ENCODE measurements at regions not wholly inside any gene's neighbourhood (a gene's known extent, or its start where the extent isn't known, plus 50 kb on each side); places are given as distances from the start of the nearest gene placed in this dataset.

DNA sequence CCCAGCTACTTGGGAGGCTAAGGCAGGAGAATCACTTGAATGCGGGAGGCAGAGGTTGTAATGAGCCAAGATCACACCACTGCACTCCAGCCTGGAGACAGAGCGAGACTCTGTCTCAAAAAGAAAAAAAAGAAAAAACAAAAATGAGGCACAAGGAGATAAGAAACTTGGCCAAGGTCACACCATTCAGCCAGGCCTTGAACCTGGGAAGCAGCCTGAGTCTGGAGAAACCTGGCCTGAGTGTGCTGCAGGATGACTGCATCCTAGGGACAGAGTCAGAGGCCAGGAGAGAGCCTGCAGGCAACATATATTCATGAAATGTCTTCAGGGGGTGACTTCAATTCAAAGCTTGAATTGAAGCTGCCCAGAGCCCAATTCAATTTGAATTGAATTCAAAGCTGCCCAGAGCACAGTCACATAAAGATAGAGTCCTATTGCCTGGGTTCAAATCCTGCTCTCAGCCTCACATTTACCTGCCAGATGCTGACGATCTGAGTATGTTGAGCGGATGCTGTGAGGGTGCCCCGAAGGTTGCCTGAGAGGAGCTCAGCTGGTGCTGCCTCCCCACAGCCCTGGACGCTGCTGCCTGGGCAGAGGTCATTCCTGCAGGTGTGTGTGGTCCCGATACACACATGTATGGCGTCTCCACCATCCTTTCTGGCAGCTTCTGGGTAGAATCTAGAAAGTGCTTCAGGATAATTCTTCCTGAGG is 307.7 kb downstream of the AJAP1 start:
- ATAC-seq = no peak
- no peak for DNase-seq
- peaks cover 6% of the 10 kb centered on the region for H3K4me1 Mint-ChIP-seq
- H3K4me3 Mint-ChIP-seq = no peak overlapping the region
- H3K9me3 Mint-ChIP-seq = no peaks in the 10 kb centered on the region
- H3K36me3 Mint-ChIP-seq (ENCODE audit: low read depth) = no peaks in the 10 kb centered on the region
- peaks cover 5% of the 10 kb centered on the region for H3K27me3 Mint-ChIP-seq
- no peak overlapping the region for H3K27ac Mint-ChIP-seq

DNA sequence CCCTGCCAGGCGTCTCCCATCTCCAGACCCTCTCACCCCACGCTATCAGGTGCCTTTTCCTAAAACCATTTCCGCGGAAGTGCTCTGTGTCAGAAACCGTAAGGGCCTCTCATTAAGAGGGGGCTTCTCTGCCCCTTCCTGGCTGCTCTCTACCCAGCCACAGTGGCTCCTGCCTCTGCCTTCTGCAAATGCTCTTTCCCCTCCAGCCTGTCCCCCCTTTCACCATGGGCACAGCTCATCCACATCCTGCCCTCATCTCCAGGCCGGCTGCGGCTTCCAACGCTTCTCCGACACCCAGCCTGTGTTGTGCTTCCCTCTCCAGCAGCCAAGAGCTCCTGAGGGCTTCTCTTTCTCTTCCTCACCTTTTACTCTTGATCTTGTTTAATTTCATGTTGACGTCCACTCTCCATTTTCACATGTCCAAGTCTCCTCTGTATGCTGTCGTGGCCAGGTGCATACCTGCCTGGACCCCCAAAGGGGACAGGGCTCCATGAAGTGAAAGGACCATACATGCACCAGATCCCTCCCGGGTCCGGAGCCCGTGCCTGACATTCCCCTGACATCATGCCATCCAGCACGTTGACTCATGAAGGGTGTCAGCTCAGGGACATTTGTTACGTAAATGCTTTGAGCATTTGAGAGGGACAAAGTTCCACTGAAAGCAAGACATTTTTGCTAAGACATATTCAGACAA is 306.5 kb downstream of the AJAP1 start:
- no peak overlapping the region for H3K27ac Mint-ChIP-seq
- no peaks in the 10 kb centered on the region for H3K36me3 Mint-ChIP-seq (ENCODE audit: low read depth)
- no peaks in the 10 kb centered on the region for H3K9me3 Mint-ChIP-seq
- DNase-seq (no peak), ATAC-seq (no peak)
- H3K4me1 Mint-ChIP-seq = peaks cover 5% of the 10 kb centered on the region
- H3K4me3 Mint-ChIP-seq = no peak overlapping the region
- peaks cover 4% of the 10 kb centered on the region for H3K27me3 Mint-ChIP-seq

DNA sequence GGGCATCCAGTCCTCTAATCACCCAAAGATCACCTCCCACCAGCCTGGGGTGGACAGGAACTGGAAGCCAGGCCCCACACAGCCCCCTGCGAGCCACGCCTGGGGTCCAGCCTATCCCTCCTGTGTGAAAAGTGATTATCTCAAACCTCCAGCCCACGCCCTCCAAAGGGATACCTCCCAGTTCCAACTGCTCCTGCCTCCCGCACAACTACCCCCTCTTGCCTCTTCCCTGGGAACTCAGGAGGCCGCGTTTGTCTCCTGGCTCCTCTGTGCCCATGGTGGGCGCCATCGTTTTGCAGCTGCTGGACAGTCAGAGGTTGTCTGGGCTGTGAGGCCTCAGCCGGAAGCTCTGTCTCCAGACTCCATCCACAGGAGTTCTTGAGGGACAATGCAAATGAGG is 305.9 kb downstream of the AJAP1 start:
- no peak overlapping the region for H3K27ac Mint-ChIP-seq
- H3K4me1 Mint-ChIP-seq = no peaks in the 10 kb centered on the region
- no peak overlapping the region for H3K4me3 Mint-ChIP-seq
- H3K36me3 Mint-ChIP-seq (ENCODE audit: low read depth) = no peaks in the 10 kb centered on the region
- peaks cover 4% of the 10 kb centered on the region for H3K27me3 Mint-ChIP-seq
- H3K9me3 Mint-ChIP-seq = no peaks in the 10 kb centered on the region
- DNase-seq (no peak), ATAC-seq (no peak)

DNA sequence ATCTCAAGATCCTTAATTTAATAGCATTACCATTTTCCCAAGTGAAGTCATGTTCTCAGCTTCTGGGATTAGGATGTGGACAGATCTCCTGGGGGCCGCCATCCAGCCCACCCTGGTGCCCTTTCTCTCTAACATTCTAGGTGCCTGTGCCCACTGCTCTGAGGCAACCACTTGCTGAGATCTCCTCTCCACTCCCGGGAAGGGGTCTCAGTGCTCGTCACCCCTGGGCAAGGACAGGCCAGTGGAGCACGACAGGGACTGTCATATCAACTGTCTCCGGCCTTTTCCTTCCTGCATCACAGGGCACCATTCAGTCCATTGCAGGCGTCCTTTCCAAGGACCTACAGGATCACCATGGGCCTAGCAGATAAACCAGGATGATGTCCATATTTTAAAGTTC is 304.8 kb downstream of the AJAP1 start:
- DNase-seq (no peak), ATAC-seq (no peak)
- no peak overlapping the region for H3K27ac Mint-ChIP-seq
- H3K4me3 Mint-ChIP-seq = no peak overlapping the region
- H3K4me1 Mint-ChIP-seq = no peaks in the 10 kb centered on the region
- peaks cover 9% of the 10 kb centered on the region for H3K9me3 Mint-ChIP-seq
- peaks cover under 1% of the 10 kb centered on the region for H3K27me3 Mint-ChIP-seq
- H3K36me3 Mint-ChIP-seq (ENCODE audit: low read depth) = no peaks in the 10 kb centered on the region

DNA sequence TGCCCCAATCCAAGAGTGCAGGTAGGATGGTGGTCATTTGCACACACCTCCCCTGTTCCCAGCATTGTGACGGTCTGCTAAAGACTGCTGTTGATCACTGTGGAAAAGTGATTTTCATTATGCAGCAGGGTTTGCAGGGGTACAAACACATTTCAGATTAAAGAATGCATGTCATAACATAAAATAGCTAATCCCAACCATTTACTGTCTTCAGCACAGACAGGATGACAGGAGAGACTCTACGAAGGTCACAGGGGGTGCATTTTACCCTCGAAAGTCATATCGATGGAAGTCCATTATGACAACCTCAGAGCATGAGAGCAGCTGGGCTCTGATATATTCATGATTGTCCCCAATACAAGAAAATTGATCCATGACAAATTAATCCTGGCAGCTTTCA is 302.6 kb downstream of the AJAP1 start:
- Mint-ChIP-seq H3K27me3 (no peaks in the 10 kb centered on the region), H3K4me1 (no peaks in the 10 kb centered on the region), H3K36me3 (ENCODE audit: low read depth) (no peaks in the 10 kb centered on the region), H3K4me3 (no peak overlapping the region), H3K9me3 (peaks cover 27% of the 10 kb centered on the region), H3K27ac (no peak overlapping the region)
- DNase-seq (no peak), ATAC-seq (no peak)

DNA sequence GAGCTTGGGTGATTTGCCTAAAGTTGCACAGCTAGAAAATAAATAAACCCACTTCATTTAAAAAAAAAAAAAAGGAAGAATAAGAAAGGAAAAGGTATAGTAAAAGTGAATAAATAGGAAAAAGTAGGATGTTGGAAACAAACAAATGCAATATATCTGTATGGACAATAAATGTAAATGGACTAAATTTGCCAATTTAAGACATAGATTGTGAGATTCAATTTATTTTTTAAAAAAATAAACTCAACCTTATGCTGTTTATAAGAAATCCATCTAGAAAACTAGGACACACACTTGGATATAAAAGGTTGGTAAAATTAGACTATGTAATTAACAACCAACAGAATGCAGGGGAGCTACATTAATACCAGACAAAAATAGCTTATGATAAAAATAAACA is 300.0 kb downstream of the AJAP1 start:
- Mint-ChIP-seq H3K4me3 (no peak overlapping the region), H3K4me1 (no peaks in the 10 kb centered on the region), H3K9me3 (peaks cover 28% of the 10 kb centered on the region), H3K27me3 (no peaks in the 10 kb centered on the region), H3K27ac (no peak overlapping the region), H3K36me3 (ENCODE audit: low read depth) (no peaks in the 10 kb centered on the region)
- ATAC-seq = no peak
- no peak for DNase-seq

DNA sequence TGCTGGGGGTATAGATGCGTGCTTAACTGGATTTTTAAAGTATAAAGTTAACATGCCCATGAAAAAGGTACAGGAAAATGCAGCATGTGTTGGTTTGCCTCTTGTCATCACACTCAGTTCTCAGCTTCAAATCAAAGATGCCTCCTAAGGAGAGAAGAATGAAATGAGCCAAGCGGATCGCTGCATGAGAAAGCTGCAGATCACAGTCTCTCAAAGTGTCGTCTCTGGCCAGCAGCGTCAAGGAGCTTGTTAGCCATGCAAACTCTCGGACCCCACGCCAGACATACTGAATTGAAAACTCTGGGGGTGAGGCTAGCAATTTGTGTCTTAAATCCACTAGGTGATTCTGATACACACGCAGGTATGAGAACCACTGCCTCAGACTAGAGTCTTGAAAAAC is 297.2 kb downstream of the AJAP1 start:
- no peak for ATAC-seq
- Mint-ChIP-seq H3K36me3 (ENCODE audit: low read depth) (no peaks in the 10 kb centered on the region), H3K27ac (no peak overlapping the region), H3K27me3 (no peaks in the 10 kb centered on the region), H3K9me3 (peaks cover 28% of the 10 kb centered on the region), H3K4me1 (no peaks in the 10 kb centered on the region), H3K4me3 (no peak overlapping the region)
- no peak for DNase-seq

DNA sequence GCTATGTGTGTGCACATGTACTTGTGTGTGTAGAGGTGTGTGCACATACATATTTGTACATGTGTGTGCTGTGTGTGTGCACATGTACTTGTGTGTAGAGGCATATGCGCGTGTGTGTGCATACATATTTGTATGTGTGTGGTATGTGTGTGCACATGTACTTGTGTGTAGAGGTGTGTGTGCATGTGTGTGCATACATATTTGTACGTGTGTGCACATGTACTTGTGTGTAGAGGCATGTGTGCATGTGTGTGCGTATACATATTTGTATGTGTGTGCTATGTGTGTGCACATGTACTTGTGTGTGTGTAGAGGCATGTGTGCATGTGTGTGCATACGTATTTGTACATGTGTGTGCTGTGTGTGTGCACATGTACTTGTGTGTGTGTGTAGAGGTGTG is 291.9 kb downstream of the AJAP1 start:
- ATAC-seq = no peak
- DNase-seq = no peak
- Mint-ChIP-seq H3K4me3 (no peak overlapping the region), H3K9me3 (no peaks in the 10 kb centered on the region), H3K4me1 (no peaks in the 10 kb centered on the region), H3K27me3 (peaks cover 6% of the 10 kb centered on the region), H3K27ac (no peak overlapping the region), H3K36me3 (ENCODE audit: low read depth) (no peaks in the 10 kb centered on the region)

DNA sequence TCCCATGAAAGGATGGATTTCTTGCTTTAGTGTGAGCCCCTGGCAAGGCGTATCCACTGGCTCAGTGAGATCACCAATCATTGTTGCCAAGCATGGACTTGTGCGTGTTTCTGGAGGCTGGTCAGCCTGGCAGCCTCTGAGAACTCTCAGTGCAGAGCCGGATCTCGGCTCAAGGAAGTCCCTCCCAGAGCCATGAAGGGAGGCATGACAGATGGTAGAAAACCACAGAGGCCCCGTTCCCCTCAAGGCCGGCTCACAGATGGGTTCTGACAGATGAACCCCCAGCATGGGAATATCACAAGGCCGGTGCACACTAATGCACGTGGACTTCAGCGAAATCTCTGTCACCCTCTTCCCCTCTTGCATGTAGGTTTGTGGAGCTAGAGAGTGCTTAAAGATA is 290.5 kb downstream of the AJAP1 start:
- Mint-ChIP-seq H3K4me3 (no peak overlapping the region), H3K9me3 (peaks cover 1% of the 10 kb centered on the region), H3K4me1 (no peaks in the 10 kb centered on the region), H3K36me3 (ENCODE audit: low read depth) (no peaks in the 10 kb centered on the region), H3K27me3 (peaks cover 6% of the 10 kb centered on the region), H3K27ac (no peak overlapping the region)
- DNase-seq = no peak
- no peak for ATAC-seq

DNA sequence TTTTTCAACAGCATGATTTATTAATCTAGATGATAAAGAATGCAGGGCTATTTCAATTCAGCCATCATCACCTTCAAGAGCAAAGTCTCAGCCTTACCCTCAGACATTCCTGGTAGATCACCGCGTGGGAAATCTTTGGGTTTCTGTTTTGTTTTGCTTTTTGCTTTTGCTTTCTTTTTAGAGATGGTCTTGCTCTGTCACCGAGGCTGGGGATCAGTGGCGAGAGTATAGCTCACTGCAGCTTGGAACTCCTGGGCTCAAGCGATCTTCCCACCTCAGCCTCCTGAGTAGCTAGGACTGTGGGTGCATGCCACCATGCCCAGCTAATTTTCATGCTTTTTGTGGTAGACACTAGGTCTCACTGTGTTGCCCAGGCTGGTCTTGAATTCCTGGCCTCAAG is 289.7 kb downstream of the AJAP1 start:
- H3K4me3 Mint-ChIP-seq = no peak overlapping the region
- ATAC-seq = no peak
- no peaks in the 10 kb centered on the region for H3K36me3 Mint-ChIP-seq (ENCODE audit: low read depth)

DNA sequence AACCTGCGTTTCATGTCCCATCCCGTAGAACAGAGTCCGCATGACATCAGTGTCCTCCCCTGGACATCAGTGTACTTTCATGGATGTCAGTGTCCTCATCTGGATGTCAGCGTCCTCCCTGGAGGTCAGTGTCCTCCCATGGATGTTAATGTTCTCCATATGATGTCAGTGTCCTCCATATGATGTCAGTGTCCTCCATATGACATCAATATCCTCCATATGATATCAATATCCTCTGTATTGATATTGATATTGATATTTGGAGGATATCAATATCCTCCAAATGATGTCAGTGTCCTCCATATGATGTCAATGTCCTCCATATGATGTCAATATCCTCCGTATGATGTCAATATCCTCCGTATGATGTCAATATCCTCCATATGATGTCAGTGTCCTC is 284.9 kb downstream of the AJAP1 start:
- ATAC-seq (no peak), DNase-seq (no peak)
- no peaks in the 10 kb centered on the region for H3K36me3 Mint-ChIP-seq (ENCODE audit: low read depth)
- no peaks in the 10 kb centered on the region for H3K4me1 Mint-ChIP-seq
- H3K4me3 Mint-ChIP-seq = no peak overlapping the region
- peaks cover 3% of the 10 kb centered on the region for H3K27me3 Mint-ChIP-seq
- no peak overlapping the region for H3K27ac Mint-ChIP-seq
- H3K9me3 Mint-ChIP-seq = peaks cover 10% of the 10 kb centered on the region

More for the DNA sequence above, 289.7 kb downstream of the AJAP1 start:
- Mint-ChIP-seq H3K27me3 (peaks cover 6% of the 10 kb centered on the region), H3K27ac (no peak overlapping the region), H3K4me1 (no peaks in the 10 kb centered on the region), H3K9me3 (peaks cover 10% of the 10 kb centered on the region)
- DNase-seq = no peak

DNA sequence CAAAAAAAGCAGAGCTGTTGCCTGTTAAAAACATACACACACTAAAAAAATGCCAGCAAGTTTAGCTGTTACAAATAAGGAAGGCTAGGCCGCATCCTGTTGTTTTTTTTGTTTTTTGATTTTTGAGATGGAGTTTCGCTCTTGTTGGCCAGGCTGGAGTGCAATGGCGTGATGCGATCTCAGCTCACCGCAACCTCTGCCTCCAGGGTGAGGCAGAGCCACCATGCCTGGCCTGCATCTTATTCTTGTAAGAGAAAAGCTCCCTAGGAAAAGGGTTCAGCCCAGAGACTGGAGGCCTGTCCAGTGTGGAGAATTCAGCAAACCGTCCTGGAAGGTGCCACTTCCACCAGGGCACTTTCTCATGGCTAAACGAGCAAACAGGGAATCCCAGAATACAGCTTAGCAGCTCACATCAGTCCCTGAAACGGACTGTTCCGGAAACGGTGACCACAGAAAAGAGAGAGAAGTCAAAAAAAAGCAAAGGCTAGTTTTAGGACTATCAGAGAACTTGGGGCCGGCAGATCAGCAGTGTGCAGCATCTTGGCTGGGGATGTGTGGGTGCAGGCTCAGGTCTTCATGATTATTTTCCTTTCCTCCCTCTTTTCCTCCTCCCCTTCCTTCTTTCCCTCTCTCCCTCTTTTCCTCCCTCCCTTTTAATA is 283.6 kb downstream of the AJAP1 start:
- no peaks in the 10 kb centered on the region for H3K36me3 Mint-ChIP-seq (ENCODE audit: low read depth)
- no peak overlapping the region for H3K27ac Mint-ChIP-seq
- H3K27me3 Mint-ChIP-seq = peaks cover 3% of the 10 kb centered on the region
- peaks cover 10% of the 10 kb centered on the region for H3K9me3 Mint-ChIP-seq
- DNase-seq (no peak), ATAC-seq (no peak)
- no peaks in the 10 kb centered on the region for H3K4me1 Mint-ChIP-seq
- H3K4me3 Mint-ChIP-seq = no peak overlapping the region

DNA sequence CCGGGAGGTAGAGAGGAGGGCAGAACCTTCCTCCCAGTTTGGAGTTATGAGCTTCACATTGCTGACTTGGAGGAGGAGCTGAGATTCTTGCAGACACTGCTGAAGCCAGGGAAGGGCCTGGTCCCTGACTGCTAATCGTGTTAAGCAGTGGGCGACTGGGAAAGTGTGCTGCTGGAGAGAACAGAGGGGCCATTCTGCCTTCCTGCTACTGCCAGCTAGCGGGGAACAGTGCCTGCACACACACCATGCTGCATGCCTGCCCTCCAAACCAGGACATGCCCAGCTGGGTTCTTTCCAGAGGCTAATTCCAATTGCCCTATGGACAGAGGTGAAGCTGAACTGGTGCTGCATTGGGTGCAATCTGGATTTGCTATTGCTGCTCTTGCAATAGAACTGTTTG is 281.4 kb downstream of the AJAP1 start:
- Mint-ChIP-seq H3K36me3 (ENCODE audit: low read depth) (no peaks in the 10 kb centered on the region), H3K27me3 (no peaks in the 10 kb centered on the region), H3K4me3 (no peak overlapping the region), H3K27ac (no peak overlapping the region), H3K4me1 (no peaks in the 10 kb centered on the region), H3K9me3 (peaks cover 10% of the 10 kb centered on the region)
- DNase-seq = no peak
- no peak for ATAC-seq

DNA sequence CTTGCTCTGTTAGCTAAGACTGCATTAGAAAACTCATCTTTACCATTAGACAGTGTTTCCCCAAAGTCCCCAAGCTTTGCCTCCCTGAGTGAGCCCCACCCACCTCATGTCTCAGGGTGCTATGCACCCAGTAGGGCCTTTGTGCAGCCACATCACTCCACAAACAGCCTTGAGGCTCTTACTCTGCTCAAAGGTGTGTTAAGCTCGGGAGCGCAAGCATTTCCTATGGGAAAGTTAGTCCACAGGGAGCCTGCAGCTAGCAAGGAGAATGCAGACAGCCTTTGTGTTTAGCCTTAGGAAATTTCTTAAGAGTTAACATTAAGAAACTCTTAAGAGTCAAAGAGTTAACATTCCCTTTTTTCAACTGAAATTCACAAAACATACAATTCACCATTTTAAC is 278.8 kb downstream of the AJAP1 start:
- Mint-ChIP-seq H3K4me3 (no peak overlapping the region), H3K27ac (no peak overlapping the region), H3K27me3 (no peaks in the 10 kb centered on the region), H3K9me3 (no peaks in the 10 kb centered on the region), H3K4me1 (no peaks in the 10 kb centered on the region), H3K36me3 (ENCODE audit: low read depth) (no peaks in the 10 kb centered on the region)
- no peak for ATAC-seq
- DNase-seq = no peak

DNA sequence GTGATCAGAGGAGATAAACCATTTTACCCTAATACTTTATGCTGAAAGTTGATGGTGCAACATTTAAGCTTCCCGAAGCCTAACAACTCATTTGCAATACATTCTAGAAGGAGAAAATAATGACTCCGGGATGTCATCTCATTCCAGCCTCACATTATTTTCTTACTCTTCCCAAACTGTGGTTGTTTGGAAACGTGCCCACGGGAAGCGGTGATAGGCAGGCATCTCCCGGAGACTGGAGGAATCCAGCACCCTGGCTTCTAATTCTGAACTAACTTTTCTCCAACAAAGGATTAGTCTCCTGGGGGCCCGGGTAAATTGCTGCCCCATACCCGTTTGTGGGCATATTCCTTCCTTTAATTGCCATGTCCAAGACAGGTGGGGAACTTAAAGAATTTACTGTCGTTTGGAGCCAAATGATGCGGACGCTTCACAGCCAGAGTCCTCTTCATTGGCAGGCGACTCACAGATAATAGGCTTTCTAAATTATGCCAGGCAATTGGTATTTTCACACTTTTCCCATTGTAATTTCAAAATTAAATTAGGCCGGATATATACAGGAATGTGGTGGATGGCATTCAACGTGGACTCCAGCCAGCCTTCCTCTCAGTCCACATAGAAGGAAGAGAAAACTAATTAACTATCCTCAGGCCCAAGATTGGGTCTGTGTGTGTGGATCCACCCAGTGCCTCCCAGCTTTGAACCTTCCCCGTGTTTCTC is 278.1 kb downstream of the AJAP1 start:
- Mint-ChIP-seq H3K27me3 (no peaks in the 10 kb centered on the region), H3K9me3 (no peaks in the 10 kb centered on the region)

More for the DNA sequence above, 278.1 kb downstream of the AJAP1 start:
- no peak overlapping the region for H3K27ac Mint-ChIP-seq
- H3K4me3 Mint-ChIP-seq = no peak overlapping the region
- no peak for ATAC-seq
- DNase-seq = no peak
- H3K4me1 Mint-ChIP-seq = no peaks in the 10 kb centered on the region
- H3K36me3 Mint-ChIP-seq (ENCODE audit: low read depth) = no peaks in the 10 kb centered on the region
